Germinal center (tissue), 1 donor: ENCODE measurements at regions not wholly inside any gene's neighbourhood (a gene's known extent, or its start where the extent isn't known, plus 50 kb on each side); places are given as distances from the start of the nearest gene placed in this dataset.

ENCODE experiments used
- DNase-seq: peaks from one replicate; pipeline ENCODE4 v3.0.0; 2012; ENCODE audit warnings: mixed read lengths, low spot score

GRCh38 chr10:123458933-123459332, 207.2 kb upstream of the GPR26 start:
- no peak for DNase-seq

- no peak for DNase-seq
Observed at GRCh38 chr10:123459371-123460091, 206.6 kb upstream of the GPR26 start.

- no peak for DNase-seq
Observed at GRCh38 chr10:123462246-123462645, 203.9 kb upstream of the GPR26 start.

DNA sequence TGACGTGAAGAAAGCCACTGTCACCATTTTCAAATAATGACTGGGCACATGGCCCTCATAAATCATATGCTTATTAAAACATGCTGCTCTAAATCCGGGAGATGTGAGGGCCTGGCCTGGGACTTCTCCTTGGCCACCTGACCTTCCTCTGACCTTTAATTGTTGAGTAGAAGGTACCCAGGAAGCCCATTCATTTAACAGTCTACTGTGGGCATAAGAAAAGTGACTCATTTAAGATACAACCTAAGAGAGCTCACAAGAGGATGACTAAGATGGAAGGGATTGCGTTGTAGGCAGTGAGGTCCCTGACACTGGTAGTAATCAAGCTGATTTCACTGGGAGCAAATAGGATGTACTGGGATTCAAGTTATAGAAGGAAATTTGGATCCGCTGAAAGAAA, 203.4 kb upstream of the GPR26 start:
- no peak for DNase-seq

- DNase-seq, result no peak
Observed at GRCh38 chr10:123463181-123463580, 203.0 kb upstream of the GPR26 start.

DNA sequence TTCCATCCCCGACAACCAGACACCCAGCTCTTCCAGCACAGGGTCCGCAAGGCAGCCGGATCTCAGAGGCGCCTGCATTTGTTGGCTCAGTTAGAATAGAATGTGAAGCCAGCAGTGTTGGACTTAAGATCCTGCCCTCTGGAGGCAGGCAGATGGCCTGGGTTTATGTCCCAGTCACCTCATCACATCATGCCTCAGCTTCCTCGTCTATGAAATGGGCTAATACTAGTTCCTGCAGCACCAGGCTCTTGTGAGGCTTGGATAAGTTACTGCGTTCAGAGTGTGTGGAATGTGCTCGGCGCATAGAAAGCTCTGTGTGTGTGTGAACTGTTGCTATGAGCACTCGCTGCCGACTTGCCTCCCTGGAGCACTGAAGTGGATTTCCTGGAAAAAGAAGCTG, 202.5 kb upstream of the GPR26 start:
- DNase-seq, result no peak

- no peak for DNase-seq
Observed at GRCh38 chr10:123464430-123465323, 201.5 kb upstream of the GPR26 start.

DNA sequence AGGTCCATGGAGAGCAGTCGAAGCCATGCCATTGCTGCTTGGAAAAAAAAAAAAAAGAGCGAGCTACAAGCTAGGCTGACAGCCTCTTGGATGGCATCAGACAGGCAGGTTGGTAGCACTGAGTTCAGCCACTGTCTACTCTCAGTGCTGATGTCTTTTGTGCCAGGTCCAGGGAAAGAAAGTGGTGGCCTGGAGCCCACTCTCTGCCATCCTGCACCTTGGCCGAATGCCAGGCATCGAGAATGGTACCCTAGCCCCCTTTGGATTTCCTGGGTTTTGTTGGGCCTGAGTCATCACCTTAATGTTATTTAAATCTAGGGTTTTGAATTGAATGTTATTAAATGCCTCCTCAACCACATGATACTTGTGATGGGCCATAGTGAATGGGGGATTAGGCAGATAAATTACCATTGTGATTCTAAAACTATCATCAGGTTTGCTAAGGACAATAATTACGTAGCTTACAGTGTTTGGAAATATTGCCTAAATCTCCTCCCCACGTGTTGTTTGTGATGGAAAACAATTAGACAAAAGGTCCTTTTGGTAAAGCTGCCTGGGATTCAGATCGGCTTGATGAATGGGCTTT, 195.7 kb upstream of the GPR26 start:
- no peak for DNase-seq

DNA sequence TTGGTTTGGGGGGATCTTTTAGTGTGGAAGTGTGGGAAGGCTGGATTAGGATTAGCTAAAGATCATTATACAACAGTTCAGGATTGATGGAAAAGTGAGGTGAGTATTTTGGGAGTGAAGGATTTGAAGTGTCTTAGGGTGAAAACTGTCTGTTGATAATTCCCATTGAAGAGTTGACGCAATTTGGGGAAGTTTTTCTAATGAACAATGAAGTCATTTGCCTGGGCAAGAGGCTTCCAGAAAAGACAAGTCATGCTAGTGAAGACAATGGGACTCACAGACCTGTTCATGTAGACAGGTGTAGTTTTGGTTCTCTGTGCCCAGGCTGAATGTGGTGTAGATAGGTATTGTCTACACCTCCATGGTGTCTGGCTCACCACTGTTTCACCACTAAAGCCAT, 194.3 kb upstream of the GPR26 start:
- no peak for DNase-seq

DNA sequence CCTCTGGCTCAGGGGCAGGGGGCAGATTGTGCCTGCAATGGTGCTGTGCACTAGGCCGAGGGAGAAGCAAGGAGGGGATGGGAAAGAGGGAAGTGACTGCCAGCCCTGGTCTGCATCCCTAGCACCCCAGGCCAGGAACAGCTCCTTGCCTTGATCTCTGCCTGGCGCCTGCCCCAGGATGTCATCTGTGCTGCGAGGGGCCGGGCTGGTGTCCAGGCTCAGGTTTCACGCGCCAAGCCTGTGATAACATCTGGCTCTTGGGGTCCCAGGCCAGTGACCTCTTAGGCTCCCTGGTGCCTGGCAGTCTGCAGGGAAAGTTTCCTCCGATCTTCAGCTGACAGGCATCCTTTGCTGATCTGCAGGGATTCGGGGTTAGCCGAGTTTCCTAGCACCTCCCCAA, 193.5 kb upstream of the GPR26 start:
- DNase-seq, result no peak

GRCh38 chr10:123474700-123475099, 191.5 kb upstream of the GPR26 start:
- DNase-seq, result no peak

- DNase-seq, result no peak
Observed at GRCh38 chr10:123475466-123475865, 190.7 kb upstream of the GPR26 start.

- no peak for DNase-seq
Observed at GRCh38 chr10:123478116-123478515, 188.0 kb upstream of the GPR26 start.

- DNase-seq, result no peak
Observed at GRCh38 chr10:123479640-123480039, 186.5 kb upstream of the GPR26 start.

GRCh38 chr10:123480344-123480743, 185.8 kb upstream of the GPR26 start:
- no peak for DNase-seq

GRCh38 chr10:123480845-123481244, 185.3 kb upstream of the GPR26 start:
- DNase-seq, result no peak

GRCh38 chr10:123484722-123485121, 181.4 kb upstream of the GPR26 start:
- no peak for DNase-seq

GRCh38 chr10:123485341-123485960, 180.7 kb upstream of the GPR26 start:
- no peak for DNase-seq

DNA sequence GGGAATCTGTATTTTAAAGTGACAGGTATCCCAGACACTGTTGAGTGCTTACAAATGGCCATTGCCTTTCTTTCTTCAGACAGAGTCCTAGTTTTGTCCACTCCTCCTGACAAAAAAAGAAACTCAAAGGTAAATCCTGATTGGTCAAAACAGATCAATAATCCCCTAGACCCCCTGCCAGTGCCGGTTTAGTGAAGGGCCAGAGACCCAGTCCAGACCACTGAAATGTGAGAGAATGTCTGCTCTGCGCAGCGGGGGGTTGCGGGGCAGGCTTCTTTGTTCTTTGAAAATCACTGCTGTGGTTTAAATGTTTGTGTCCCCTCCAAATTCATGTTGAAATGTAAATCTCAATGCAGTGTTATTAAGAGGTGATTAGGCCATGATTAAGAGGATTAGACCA, 177.7 kb upstream of the GPR26 start:
- no peak for DNase-seq

- no peak for DNase-seq
Observed at GRCh38 chr10:123491364-123491763, 174.8 kb upstream of the GPR26 start.

DNA sequence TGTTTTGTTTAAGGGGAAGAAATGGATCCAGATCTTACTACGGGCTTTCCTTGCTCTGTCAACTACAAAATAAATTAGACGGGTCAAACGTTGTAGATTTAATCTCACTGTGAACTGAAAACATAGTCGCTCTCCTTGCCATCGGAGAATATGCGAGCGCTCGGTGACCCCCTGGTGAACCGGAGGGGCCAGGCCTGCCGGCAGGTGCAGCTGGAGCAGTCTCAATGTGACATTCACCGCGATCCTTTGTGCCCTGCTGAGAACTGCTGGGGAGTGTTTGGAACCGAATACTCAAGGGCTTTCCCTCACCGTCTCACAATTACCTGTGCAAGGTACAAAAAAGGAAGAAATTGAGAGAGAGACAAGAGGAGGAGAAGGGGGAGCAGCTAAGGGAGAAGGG, 174.1 kb upstream of the GPR26 start:
- no peak for DNase-seq

GRCh38 chr10:123494301-123494808, 171.8 kb upstream of the GPR26 start:
- no peak for DNase-seq
